ENCODE measurements at regions not wholly inside any gene's neighbourhood (a gene's known extent, or its start where the extent isn't known, plus 50 kb on each side); places are given as distances from the start of the nearest gene placed in this dataset.

DNA sequence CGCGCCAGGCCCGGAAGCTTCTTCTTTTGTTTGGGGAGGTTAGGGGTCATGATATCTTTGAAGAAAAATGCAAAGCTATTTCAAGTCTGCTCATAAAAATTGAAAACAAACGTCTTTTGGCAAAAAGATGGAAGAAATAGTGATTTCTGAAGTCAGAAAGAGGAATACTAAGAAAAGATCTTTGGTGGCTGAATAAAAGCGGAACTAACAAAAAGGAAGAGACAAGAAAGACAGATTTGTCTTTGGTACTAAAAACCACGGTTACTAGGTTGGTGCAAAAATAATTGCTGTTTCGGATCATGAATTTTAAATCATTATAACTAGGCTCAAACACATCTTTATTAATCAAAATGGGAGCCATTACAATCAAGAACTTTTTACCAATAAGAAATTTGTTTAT lies 164.6 kb upstream of the TRIB2 start:
- no peak overlapping the region for H3K4me3 ChIP-seq (ENCODE audit: low read depth, low read length)
- DNase-seq (ENCODE audit: low read depth) = no peak
- TF ChIP-seq, protein P1, sequence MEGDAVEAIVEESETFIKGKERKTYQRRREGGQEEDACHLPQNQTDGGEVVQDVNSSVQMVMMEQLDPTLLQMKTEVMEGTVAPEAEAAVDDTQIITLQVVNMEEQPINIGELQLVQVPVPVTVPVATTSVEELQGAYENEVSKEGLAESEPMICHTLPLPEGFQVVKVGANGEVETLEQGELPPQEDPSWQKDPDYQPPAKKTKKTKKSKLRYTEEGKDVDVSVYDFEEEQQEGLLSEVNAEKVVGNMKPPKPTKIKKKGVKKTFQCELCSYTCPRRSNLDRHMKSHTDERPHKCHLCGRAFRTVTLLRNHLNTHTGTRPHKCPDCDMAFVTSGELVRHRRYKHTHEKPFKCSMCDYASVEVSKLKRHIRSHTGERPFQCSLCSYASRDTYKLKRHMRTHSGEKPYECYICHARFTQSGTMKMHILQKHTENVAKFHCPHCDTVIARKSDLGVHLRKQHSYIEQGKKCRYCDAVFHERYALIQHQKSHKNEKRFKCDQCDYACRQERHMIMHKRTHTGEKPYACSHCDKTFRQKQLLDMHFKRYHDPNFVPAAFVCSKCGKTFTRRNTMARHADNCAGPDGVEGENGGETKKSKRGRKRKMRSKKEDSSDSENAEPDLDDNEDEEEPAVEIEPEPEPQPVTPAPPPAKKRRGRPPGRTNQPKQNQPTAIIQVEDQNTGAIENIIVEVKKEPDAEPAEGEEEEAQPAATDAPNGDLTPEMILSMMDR (conservative IDR thresholded peaks at IDR 0.05; ENCODE audit: low read depth, low read length) = no peak

DNA sequence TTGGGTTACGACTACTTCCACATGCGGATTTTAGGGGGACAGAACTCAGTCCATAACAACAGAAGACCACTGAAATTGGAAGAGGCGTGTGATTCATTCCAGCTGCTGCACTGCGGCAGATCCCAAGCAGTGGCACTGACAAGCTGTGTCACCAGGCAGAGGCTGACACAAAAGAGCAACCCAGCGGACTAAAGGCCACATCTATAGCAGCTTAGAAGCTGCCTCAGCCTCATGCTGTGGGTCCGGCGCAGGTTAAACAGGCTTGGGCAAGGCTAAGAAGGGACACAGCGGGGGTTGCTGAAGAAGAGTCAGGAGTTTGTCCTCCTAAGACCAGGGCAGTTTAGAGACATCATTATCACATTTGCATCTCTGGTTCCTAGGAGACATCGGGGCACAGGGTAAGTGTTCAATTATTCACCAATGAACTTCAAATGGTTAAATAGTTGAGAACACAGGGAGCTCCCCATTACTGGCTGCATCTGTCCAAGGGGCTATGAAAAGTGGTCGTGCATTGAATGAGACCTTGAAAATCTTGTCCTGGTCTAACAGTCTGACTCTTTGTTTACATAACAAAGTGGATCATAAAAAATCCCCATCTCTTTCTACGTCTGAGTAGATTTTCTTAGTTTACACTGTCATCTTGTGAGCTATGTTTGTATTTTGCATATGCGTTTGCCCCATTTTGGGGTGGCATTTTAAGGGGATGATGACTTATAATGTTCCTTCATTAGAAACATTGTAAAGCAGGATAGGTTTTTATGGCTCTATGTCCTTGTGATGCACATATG lies 162.3 kb upstream of the TRIB2 start:
- no peak overlapping the region for H3K4me3 ChIP-seq (ENCODE audit: low read depth, low read length)
- DNase-seq (ENCODE audit: low read depth) = no peak
- TF ChIP-seq, protein P1 (conservative IDR thresholded peaks at IDR 0.05; ENCODE audit: low read depth, low read length) = no peak

- TF ChIP-seq, protein P1 (conservative IDR thresholded peaks at IDR 0.05; ENCODE audit: low read depth, low read length) = peak; percentile 35
- no peak overlapping the region for H3K4me3 ChIP-seq (ENCODE audit: low read depth, low read length)
- DNase-seq (ENCODE audit: low read depth) = no peak
Observed at GRCh38 chr2:12555012-12555645, 161.6 kb upstream of the TRIB2 start.

DNA sequence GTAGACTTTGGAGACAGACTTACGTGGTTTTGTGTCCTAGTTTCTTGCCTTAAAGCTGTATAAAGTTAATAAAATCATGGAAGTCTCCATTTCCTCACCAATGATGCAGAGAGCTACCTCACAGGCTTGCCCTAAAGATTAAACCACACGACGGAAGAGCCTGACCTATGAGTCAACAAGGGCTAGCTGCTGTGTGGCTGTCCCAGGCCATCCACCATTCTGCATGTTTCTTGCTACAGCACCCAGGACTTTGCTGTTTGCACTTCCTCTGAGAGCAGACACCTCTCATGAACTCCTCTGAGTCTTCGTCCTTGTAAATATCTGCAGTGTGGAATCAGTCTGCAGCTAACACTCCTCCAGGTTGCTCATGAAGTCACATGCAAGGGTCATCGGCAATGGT lies 160.0 kb upstream of the TRIB2 start:
- no peak for DNase-seq (ENCODE audit: low read depth)
- TF ChIP-seq, protein P1 (conservative IDR thresholded peaks at IDR 0.05; ENCODE audit: low read depth, low read length) = no peak

GRCh38 chr2:12557688-12558087 lies 159.0 kb upstream of the TRIB2 start:
- TF ChIP-seq, protein P1 (conservative IDR thresholded peaks at IDR 0.05; ENCODE audit: low read depth, low read length) = no peak
- no peak for DNase-seq (ENCODE audit: low read depth)
- no peak overlapping the region for H3K4me3 ChIP-seq (ENCODE audit: low read depth, low read length)

More for the DNA sequence above, 160.0 kb upstream of the TRIB2 start:
- H3K4me3 ChIP-seq (ENCODE audit: low read depth, low read length) = no peak overlapping the region

DNA sequence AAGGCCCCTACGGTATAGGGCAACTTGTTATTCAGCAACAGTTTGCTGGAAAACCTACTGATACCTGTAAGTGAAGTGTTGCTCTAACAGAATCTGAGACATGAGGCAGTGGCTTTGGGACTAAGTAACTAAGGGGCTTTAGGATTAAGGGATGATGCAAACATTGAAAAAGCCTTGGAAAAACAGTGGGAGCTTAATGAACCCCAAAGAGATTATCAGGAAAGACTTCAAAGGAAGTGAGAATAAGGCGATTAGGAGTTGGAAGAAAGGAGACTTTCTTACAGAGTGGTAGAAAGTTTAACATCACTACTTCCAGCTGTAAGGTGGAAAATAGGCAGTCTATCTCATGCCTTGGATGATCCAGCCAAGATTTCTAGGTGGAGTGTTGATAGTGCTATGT lies 158.2 kb upstream of the TRIB2 start:
- TF ChIP-seq, protein P1 (conservative IDR thresholded peaks at IDR 0.05; ENCODE audit: low read depth, low read length) = no peak
- DNase-seq (ENCODE audit: low read depth) = no peak
- H3K4me3 ChIP-seq (ENCODE audit: low read depth, low read length) = no peak overlapping the region

Data from epithelial cell of proximal tubule (primary cell).